ENCODE measurements at regions not wholly inside any gene's neighbourhood (a gene's known extent, or its start where the extent isn't known, plus 50 kb on each side); places are given as distances from the start of the nearest gene placed in this dataset.
A peak's percentile ranks its signal among the peaks of the same experiment; 100 is the strongest.

DNA sequence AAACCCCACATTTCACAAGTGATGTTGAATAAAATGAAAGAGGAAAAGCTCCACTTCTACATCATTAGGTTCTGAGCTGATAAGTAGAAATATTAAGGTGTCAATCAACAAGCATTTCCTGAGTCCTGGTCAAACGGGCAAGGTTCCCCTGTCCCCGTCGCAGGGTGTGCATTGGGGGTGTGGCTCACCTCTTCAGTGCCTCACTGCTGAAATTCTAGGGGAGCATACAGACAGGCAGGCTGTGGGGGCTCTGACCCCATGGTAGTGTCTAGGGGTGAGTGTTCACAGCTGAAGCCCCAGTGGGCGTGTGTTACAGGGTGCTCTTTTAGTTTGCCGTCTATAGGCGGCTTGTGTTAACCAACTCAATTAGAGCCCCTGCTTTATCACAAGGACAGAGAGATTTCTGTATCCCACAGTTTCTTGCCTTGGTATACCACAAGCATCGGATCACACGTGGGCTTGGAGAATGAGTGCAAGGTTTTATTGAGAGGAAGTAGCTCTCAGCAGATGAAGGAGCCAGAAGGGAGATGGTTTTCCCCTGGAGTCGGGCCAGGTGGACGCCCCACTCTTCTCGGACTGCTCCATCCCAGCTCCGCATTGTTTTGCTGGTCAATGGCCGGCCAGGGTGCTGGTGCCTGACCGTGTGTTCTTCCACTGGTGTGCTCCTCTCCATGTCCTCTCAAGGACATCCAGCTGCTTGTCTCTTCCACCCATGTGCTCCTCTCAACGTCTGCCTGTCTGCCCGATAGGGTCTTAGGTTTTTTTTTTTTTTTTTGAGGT is 238.2 kb upstream of the NLRP1 start:
- H3K27ac ChIP-seq = no peak overlapping the region
- H3K9me3 ChIP-seq = no peaks in the 10 kb centered on the region
- H3K4me1 ChIP-seq = no peaks in the 10 kb centered on the region
- intact Hi-C loops (cut with DNase I) = no loop called here
- H3K36me3 ChIP-seq = no peaks in the 10 kb centered on the region
- no peaks in the 10 kb centered on the region for H3K27me3 ChIP-seq
- no peak overlapping the region for H3K4me3 ChIP-seq
- peak in 1 of 2 donors; percentile 60 for DNase-seq (ENCODE audit: extremely low spot score in 2 of 2)
- TF ChIP-seq, protein P1, sequence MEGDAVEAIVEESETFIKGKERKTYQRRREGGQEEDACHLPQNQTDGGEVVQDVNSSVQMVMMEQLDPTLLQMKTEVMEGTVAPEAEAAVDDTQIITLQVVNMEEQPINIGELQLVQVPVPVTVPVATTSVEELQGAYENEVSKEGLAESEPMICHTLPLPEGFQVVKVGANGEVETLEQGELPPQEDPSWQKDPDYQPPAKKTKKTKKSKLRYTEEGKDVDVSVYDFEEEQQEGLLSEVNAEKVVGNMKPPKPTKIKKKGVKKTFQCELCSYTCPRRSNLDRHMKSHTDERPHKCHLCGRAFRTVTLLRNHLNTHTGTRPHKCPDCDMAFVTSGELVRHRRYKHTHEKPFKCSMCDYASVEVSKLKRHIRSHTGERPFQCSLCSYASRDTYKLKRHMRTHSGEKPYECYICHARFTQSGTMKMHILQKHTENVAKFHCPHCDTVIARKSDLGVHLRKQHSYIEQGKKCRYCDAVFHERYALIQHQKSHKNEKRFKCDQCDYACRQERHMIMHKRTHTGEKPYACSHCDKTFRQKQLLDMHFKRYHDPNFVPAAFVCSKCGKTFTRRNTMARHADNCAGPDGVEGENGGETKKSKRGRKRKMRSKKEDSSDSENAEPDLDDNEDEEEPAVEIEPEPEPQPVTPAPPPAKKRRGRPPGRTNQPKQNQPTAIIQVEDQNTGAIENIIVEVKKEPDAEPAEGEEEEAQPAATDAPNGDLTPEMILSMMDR (IDR thresholded peaks at IDR 0.05) = no peak
- TF ChIP-seq POLR2A (IDR thresholded peaks at IDR 0.05) (no peak), POLR2AphosphoS5 (IDR thresholded peaks at IDR 0.05; ENCODE audit: insufficient read depth in 1 of 2, low read depth in 1 of 2) (no peak)

GRCh38 chr17:5823219-5823618 is 238.9 kb upstream of the NLRP1 start:
- no peak overlapping the region for H3K4me3 ChIP-seq
- TF ChIP-seq POLR2AphosphoS5 (IDR thresholded peaks at IDR 0.05; ENCODE audit: insufficient read depth in 1 of 2, low read depth in 1 of 2) (no peak), POLR2A (IDR thresholded peaks at IDR 0.05) (no peak)
- TF ChIP-seq, protein P1 (IDR thresholded peaks at IDR 0.05) = no peak
- no peaks in the 10 kb centered on the region for H3K36me3 ChIP-seq
- H3K27me3 ChIP-seq = no peaks in the 10 kb centered on the region
- DNase-seq (ENCODE audit: extremely low spot score in 2 of 2) = peak in 1 of 2 donors; percentile 32
- no peak overlapping the region for H3K27ac ChIP-seq
- intact Hi-C loops (cut with DNase I) = no loop called here
- H3K4me1 ChIP-seq = no peaks in the 10 kb centered on the region
- no peaks in the 10 kb centered on the region for H3K9me3 ChIP-seq

DNA sequence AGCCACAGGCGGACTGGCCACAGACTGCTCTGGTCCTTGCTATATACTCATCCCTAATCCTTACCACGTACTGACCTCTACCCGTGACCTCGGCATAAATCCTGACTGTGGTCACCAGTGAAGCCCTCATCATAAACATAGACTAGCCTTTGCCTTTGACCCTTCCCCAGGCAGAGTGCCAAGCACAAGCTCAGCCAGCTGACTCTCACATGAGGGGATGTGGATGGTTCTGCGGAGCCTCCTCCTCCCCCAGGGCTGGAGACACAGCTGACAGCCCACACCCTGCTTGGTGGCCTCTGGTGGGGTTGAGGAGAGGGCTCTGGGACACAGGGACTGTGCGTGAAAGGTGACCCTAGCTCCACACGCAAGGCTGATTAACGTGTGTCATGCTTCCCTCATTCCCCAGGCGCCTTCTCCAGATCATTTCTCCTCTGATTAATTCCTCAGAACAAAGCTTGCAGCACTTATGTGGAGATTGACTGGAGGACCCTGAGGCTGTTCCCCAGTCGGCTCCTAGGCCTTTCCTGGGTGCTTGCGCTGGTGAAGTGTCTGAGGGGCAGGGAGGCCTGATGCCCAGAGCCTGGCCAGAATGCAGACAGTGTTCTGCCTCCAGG is 241.5 kb upstream of the NLRP1 start:
- intact Hi-C loops (cut with DNase I) = no loop called here
- Histone ChIP-seq H3K4me3 (no peak overlapping the region), H3K9me3 (no peaks in the 10 kb centered on the region), H3K36me3 (no peaks in the 10 kb centered on the region), H3K27me3 (no peaks in the 10 kb centered on the region), H3K4me1 (no peaks in the 10 kb centered on the region), H3K27ac (no peak overlapping the region)
- DNase-seq (ENCODE audit: extremely low spot score in 2 of 2) = peak in 1 of 2 donors; percentile 40
- no peak for TF ChIP-seq POLR2A (IDR thresholded peaks at IDR 0.05)
- TF ChIP-seq, protein P1 (IDR thresholded peaks at IDR 0.05) = no peak
- no peak for TF ChIP-seq POLR2AphosphoS5 (IDR thresholded peaks at IDR 0.05; ENCODE audit: insufficient read depth in 1 of 2, low read depth in 1 of 2)

DNA sequence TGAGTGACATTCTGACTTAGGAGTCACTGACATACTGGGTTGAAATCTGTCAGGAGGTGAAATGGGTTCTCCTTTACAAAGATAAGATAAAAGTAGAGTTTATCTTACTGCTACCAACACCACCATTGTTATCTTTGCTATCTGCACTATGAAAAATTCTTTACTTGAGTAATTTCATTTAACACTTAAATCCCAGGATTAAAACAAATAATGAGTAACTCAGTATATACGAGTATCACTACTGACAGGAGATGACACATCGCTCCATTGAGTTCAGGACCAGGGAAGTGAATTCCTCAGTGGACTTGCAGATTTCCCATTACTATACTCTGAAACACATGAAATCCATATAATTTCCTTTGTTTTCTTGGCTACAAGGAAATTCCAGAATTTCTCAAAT is 242.1 kb upstream of the NLRP1 start:
- H3K36me3 ChIP-seq = no peaks in the 10 kb centered on the region
- H3K4me1 ChIP-seq = no peaks in the 10 kb centered on the region
- no peaks in the 10 kb centered on the region for H3K9me3 ChIP-seq
- DNase-seq (ENCODE audit: extremely low spot score in 2 of 2) = no peak
- H3K4me3 ChIP-seq = no peak overlapping the region
- TF ChIP-seq POLR2A (IDR thresholded peaks at IDR 0.05) = no peak
- TF ChIP-seq, protein P1 (IDR thresholded peaks at IDR 0.05) = no peak
- TF ChIP-seq POLR2AphosphoS5 (IDR thresholded peaks at IDR 0.05; ENCODE audit: insufficient read depth in 1 of 2, low read depth in 1 of 2) = no peak
- H3K27ac ChIP-seq = no peak overlapping the region
- intact Hi-C loops (cut with DNase I) = no loop called here
- H3K27me3 ChIP-seq = no peaks in the 10 kb centered on the region

GRCh38 chr17:5830921-5831320 is 239.3 kb upstream of the WSCD1 start:
- H3K4me1 ChIP-seq = no peaks in the 10 kb centered on the region
- no peaks in the 10 kb centered on the region for H3K27me3 ChIP-seq
- intact Hi-C loops (cut with DNase I) = no loop called here
- no peaks in the 10 kb centered on the region for H3K9me3 ChIP-seq
- no peak for DNase-seq (ENCODE audit: extremely low spot score in 2 of 2)
- no peak for TF ChIP-seq POLR2A (IDR thresholded peaks at IDR 0.05)
- H3K27ac ChIP-seq = no peak overlapping the region
- no peak overlapping the region for H3K4me3 ChIP-seq
- no peaks in the 10 kb centered on the region for H3K36me3 ChIP-seq
